NCI-H1694 (cell line): ENCODE measurements at regions not wholly inside any gene's neighbourhood (a gene's known extent, or its start where the extent isn't known, plus 50 kb on each side); places are given as distances from the start of the nearest gene placed in this dataset.

Experiments used
- DNase-seq: peaks from one replicate; lab custom pipeline; 2025; lab: John Stamatoyannopoulos, UW

DNA sequence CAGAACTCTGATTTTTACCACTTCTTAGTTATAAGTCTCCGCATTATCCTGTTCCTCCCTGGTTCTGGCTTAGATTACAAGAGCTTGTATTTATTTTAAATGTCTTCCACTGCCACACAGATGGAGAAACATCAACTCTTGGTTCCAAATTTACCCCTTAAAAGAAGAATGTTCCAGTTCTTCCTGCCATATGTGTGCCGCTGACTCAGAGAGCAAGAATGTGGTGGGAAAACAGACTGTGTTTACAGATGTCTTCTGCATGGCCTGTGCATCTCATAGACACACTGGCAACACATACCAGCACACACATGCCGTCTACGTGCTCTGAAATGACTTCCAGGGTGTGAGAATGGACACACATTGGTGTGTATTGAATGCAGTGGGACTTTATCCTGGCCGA lies 383.0 kb downstream of the LRIG3 start:
- peak; percentile 18 for DNase-seq

DNA sequence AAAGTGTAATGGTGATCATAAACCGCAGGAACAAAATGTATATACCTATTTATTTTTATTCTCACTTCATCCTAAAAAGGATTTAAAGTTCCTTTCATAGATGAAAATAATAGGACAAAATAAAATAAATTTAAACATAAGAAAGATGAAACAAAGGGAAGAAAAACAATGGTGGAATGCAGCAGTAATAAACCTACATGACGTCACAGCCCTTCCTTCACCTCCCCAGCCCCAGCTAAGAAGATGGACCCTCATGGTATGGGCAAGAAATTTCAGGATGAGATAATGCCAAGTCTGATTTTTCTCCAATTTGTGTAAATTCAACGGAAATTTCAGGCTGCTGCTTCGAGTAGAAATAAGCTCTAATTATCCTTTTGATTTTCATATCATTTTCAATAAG lies 381.0 kb downstream of the LRIG3 start:
- DNase-seq: no peak

DNA sequence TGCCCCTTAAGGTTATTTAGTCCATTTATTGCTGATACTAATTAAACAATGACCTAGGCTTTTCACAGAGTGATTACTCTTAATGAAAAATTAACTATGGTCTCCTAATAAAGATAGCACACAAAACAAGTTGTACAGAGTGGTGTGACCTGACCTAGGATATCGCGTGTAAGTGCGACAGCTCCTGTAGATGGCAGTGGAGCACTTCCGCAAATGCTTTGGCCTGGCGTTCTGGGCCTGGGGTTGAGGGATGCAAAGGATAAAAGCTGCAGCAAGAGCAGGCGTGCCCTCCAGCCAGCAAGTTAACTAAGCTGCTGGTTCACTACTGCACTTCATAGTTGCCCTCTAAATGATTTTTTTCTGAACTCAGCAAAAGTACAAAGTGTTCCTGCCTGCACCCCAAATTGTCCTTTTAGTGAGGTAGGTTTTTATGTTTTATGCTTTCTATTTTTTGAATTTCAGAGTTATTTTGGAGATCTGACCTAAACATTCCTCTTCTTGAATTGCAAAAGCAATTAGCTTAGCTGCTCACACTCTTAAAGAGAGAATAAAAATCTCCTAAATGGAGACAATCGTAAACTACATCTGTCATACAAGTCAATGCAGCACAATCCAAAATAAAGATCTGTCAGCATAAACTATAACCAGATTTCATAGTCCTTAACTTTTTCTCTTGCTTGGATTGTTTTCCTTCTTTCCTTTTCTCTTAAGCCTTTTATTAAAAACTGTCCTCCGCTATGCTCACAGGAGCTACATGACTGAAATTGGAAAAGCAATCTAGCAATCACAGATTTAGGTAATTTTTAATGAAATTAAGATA lies 379.6 kb downstream of the LRIG3 start:
- DNase-seq: peak; percentile 75

DNA sequence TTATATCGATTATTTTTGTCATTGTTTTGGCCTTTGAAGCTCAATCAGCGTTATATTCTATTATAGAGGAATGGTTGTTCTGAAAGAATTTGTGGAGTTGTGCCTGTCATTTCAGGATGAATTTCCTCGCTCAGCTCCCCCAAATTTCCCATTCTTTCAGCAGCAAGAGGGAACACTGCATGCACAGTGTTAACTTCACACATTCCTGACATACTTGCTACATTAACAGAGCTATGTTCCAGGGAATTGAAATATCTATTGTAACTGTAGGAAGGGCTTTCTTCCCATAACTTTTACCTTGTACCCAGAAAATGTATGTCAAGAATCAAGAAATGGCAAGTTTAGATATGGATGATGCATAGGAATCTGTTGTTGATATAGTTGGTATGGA lies 379.0 kb downstream of the LRIG3 start:
- no peak for DNase-seq

DNA sequence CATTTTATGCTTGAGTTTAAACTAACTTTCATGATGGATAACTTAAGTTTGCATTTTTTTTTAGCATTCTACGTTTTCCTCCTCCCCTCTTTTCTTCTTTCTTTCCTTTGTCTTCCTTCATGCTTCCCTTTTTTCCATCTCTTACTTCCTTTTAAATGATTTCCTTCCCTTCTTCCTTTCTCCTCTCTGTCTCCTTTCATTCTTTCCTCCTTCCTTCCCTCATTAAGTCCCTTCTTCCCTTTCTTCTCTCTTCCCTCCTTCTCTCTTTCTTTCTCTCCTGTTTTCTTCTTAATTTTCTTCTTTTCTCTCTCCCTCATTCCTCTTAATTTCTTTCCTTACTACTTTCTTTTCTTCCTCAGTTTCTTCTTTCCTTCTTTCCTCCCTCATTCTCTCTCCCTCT lies 376.0 kb downstream of the LRIG3 start:
- no peak for DNase-seq

DNA sequence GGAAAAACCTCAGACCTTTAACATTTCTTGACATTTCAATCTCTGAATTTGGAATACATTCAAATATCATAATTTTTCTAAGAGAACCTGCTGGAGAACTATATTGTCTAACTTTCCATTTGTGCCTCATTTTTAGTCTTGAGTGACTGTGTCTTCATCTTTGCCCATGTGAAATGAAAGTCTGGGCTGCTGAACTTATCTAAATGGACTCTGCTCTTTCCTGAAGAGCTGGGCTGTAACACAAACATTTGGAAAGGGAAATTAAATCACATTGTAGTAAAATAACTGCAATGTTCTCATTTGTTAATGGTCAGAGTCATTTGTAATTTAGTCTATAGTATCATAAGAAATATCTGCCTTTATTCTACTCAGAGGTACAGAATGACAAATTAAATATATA lies 373.1 kb downstream of the LRIG3 start:
- DNase-seq: no peak

DNA sequence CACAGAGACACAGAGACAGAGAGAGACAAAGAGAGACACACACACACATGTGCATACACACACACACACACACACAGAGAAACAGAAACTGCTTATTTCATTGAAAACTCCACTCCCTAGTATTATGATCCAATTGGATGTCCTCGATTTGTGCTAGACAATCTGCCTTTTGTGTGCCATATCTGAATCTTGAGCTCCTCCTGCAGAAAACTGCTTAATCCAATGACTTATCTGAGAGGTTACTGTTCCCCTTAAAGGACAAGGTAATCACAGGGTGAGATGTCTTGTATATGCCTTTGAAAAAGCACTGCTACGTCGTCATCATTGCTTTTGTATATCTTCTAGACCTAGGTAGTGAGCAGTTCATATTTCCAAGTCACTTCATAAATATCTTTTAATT lies 371.5 kb downstream of the LRIG3 start:
- no peak for DNase-seq

DNA sequence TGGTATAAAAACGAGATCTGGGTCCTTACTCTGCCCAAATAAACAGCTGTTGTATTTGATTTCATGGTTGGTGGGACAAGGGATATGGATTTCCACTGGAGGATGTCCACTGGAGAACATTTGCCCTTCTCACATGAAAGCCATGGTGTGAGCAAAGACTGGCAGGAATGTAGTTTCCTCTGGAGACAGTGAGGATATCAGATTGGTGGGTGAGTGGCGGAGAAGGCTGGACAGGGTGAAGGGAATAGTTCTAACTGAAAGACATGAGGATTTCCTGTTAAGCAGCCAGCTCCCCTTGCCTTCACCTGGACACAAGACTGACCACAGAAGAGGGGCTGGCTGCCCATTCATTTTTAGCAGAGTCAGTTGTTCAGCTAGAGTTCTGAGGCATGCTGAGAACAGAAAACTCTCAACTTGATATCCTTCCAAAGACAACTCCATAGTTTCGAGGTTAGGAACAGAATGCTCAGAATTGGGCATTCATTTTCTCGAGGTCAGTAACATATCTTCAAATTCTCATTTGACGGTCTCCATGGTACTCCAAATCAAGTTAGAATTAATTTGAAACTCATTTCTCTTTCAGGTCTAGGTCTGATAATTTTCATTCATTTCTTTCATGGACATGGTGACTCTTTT lies 365.7 kb downstream of the LRIG3 start:
- no peak for DNase-seq

DNA sequence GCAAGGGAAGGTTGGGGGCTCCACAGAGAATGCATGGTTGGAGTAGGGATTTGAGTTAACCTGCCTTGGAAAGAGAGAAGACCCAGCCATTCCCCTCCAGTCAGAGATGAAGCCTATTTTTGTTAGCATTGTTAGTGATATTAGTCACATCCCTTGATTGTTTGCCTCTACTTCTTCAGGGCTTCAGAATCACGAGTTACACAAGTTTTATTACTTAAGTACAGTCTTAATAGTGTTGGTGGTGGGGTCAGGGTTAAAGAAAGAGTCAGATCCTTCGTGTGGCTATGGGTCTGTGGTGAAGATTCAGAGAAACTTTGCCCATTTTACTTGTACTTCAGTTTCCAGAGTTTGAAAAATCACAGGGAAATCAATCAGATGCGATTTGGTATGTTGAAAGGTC lies 363.1 kb downstream of the LRIG3 start:
- DNase-seq: no peak

DNA sequence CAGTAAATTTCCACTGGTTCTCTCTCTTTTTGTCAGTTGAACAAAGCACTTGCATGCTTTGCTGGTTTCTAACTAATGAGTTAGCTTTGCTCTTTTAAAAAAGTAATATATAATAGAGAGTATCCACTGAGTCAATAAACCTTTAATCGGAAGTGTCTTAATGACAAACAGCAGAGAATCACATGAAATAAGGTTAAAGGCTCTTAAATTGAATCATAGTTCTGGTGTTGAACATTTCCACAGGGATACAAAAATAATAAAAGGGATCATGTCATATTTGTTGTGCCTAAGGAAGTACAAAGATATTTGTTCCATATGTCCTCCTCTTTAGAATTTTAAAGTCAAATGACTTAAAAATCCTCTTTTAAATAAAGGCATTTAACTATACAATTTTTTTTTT lies 362.6 kb downstream of the LRIG3 start:
- no peak for DNase-seq

DNA sequence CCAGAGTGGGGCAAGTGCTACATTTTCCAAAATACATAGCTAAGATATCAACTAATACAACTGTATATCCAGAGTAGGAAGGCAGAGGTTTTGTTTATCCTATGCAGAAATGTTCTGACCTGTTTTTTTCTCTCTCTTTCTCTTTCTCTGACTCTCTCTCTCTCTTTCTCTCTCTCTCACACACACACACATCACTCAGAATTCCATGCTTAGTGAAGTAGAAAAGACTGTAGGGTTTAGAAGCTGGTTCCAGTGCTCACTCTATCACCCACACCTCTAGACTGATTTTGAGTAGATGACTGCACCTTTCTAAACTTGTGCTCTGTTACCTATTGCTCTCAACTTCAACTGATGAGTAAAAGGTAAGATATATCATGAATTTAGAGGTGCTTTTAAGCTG lies 356.7 kb downstream of the LRIG3 start:
- DNase-seq: no peak

DNA sequence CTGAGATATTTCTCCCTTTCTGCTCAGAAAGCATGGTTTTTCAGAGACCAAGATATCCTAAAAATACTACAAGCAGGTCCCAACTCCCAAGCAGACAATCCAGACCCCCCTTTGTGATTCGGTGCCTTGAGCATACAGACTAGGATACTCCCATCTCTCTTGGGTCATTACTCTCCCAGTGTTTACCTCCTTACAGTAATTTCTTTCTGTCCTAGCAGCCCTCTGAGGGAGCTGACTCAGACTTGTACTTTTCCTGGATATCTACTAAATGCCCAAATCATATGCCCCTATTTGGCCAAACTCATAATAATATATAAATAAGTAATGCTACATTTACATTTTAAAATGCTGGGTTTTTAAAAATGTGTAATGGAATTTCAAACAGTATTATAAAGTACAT lies 355.6 kb downstream of the LRIG3 start:
- no peak for DNase-seq

DNA sequence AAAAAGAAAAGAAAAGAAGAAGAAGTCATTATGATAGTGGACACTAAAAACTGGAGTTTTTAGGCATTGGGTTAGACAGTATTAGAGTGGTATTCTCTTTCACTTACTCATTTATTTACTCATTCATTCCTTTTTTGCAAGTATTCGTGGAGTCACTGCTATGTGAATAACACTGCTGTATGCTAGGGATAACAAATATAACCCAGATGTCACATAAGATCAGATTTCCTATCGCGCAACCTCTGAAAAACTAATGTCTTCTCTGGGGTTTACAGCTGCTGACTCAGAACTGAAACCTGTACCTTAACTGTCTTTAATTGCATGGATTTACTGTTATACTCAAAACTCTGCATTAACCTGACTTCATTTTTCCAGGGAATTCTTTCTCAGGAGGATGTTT lies 353.7 kb downstream of the LRIG3 start:
- no peak for DNase-seq

DNA sequence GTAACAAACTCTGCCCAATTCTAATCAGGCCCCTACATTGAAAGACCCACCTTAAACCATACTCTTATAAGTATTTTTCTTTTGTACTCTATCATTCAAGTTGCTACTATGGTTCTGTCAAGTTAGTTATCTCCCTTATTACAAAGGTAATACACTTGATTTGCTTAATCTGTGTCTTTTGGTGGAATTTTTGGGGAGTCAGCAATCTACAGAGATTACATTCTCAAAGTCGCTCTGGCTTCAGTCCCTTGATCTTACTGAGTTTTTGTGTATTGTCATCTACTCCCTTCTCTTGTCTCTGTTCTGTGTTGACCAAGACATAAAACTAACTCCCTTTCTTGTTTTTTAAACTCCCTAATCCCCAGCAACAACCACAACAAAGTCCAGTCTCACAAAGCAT lies 353.1 kb downstream of the LRIG3 start:
- DNase-seq: no peak

DNA sequence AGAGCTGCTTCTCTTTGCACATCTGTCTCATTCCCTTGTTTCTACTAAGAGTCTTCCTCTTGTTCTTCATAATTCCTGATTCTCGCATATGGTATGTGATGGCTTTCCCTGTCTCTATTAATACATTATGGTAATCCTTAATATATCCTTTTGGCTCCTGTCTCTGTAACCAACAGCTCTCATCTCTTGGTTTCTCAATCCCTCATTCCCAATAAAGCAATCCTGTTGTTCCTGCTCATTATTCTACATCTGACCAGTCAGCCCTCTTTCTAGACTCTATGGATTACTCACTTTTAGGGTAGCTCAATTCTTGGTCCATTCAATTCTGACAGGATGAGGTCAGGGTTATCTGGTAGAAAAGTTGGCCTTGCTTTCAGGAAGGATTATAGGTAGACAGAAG lies 349.9 kb downstream of the LRIG3 start:
- no peak for DNase-seq

DNA sequence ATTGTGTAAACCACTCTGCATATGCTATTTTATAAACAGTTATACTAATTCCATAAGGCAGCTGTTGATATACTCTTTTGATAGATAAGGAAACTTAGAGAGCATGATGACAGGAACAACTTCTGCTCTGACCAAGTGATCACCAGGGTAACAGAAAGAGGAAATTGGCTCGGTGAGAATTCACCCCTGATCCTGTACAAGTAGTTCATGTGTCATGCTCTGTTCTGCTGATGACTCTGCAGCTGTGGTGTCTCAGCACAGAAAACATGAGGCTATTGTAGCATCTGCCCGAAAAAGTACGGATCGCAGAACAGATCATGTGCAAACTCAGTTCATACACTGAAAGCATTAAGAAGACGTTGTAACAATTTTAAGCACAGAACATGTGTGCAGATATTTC lies 345.0 kb downstream of the LRIG3 start:
- no peak for DNase-seq

DNA sequence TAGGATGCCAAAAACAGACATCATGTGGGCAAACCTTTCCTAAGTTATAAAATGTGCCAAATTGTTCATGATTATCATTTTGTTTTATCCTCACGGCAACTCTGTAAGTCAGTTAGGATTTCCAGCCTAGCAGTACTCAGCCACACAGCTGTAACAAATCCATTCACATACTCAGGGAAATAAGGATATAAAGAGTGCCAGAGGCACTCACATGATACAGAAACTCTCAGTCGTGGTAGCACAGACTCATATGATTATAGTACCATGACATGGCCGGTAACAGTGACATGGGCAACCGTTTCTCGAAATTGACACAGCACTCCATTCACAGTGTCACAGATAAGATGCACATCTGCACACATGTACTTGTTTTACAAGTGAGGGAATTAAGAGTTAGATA lies 344.2 kb downstream of the LRIG3 start:
- no peak for DNase-seq

DNA sequence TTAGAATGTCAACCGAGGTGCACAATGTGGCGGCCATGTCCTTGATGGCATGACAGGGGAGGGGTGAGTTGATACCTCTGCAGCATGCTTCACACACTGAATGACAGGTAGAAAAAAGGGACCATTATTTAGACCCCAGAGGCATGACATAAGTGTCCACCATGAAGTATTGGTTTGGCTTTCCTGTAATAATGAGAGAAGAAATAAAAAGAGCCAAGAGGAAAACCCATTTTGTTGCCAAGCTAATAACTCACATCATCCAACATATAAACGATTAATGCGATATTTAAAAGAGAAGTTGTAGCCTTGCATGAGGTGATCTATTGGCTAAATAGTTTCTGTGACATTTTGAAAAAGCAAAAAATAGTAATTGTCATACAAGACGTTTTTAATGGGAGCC lies 343.4 kb downstream of the LRIG3 start:
- no peak for DNase-seq

DNA sequence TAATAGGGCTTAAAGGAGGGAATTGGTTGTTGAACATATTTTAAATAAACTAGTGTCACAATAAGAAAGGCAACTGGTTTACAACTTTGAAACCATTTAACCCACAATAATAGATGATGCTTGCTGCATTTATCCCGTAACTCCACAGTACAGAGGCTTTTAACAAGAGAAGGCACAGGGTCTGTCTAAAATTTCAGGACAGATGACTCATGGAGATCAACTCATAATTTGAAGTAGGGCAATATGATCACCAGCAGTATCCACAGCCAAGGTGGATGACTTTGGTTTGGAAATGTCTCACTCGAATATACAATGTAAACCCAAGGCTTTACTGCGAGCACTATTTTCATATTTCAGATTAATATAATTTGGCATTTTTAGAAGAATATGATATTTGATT lies 340.2 kb downstream of the LRIG3 start:
- no peak for DNase-seq

DNA sequence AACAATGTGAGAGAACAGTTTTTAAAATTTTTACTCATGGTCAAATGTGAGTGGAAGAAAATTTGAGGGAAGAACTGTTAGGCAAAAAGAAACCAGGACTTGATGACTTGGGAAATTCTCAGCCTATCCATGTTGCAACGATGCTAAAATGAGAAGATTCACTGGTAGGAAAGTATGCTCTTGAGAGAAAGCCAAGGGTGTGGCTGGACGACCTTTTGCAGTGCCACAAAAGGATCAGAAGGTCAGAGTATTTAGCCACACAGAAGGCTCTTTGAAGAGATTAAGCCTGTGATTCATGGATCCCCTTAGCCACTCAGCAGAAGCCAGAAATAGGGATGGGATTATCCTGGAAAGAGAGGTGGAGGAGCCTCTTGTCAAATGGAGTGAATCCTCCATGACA lies 336.8 kb downstream of the LRIG3 start:
- no peak for DNase-seq

DNA sequence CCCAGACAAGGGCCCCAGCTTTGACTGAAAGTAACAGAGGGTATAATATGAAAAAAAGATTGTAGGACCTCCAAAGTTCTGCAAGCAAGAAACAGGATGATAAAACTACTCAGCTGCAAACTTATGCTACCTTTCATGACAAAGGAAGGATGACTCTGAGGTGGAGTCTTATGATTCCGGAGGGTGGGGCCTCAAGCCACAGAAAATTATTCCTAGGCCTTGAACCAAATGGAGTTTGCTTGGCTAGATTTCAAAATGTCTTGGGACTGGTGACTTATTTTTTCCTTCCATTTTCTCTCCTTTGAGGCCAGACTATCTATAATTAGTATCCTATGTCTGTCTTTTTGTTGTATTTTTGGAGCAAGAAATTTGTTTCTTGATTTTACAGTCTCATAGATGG lies 336.4 kb downstream of the LRIG3 start:
- DNase-seq: no peak

DNA sequence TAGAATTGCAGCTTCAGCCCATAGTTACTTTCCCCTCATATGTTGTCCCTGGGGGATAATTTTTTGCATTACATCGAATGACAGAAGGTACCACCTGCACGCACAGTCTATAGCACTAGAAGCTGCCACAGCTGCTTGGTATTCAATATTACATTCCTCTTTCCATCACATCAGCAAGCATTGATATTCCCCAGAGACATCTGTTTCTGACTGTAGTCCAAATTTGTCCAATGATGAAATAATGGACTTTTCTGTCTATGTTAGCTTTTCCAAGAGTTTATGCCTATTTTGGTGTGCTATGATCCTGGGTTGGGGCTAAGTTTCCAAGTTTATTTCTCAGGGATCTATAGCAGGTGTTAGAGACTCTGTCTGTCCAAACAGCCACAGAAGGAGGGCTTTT lies 335.4 kb downstream of the LRIG3 start:
- DNase-seq: peak; percentile 43

DNA sequence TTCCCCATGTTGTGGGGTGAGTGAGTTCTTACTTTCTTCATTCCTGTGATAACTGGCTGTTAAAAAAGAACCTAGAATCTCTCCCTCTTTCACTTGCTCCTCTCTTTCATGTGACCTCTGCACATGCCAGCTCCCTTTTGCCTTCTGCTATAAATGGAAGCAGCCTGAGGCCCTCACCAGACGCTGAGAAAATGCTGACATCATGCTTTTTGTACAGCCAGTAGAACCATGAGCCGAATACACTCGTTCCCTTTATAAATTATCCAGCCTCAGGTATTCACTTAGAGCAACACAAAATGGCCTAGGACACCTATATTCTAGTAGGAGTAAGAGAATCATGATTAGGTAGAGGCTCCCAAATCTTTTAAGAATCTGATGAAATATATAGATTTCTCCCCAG lies 333.5 kb downstream of the LRIG3 start:
- DNase-seq: no peak

DNA sequence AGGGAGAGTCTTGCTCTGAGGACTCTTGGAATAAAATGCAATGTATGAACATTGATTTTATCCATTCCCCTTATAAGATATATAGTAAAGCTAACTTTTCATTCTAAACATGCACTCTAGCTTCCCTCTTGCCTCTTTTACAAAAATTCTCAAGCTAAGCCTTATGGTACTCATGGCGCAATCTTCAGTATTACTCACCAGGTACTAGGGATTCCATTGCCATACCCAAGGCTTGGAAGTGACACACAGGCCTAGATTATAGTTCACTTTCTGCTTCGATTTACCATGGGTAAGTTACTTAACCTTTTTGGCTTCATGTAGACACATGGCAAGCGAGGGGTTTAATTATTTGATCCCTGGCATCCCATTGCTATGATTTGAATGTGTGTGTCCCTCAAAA lies 331.5 kb downstream of the LRIG3 start:
- no peak for DNase-seq
